ENCODE measurements at regions not wholly inside any gene's neighbourhood (a gene's known extent, or its start where the extent isn't known, plus 50 kb on each side); places are given as distances from the start of the nearest gene placed in this dataset.

DNA sequence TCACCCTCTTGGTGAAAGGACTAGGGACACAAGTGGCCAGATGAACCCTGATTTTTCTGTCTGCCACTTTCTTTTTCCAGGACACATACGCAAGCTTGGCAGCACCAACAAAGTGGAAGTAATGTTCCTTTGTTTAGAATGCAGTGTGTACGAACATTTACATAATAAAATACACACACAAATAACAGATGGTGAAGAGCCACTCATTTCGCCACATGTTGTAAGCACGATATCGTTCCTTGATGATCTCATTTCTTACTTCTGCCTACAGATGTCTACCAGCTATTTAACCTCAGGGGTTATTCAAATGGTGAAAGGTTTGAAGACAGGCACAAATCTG is 670.2 kb upstream of the CXADR start:
- no peak for DNase-seq

- DNase-seq = no peak
Measured at GRCh38 chr21:16847211-16847610, 665.6 kb upstream of the CXADR start.

DNA sequence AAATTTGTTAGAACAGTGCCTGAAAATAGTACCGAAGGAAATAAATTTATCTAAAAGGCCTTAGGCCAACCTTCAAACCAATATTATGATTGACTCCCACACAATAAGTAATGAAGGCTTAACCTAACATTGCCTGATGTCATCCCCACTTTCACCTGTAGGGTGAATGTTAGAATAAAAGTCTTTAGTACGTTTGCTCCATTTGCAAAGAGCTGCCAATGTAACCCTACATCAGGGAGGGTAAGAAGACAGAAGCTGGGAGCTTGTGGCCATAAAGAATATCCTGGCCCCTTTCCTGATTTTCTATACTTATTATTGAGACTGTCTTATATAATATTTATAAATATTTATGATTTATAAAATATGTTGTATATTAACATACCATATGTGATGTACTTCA is 661.8 kb upstream of the CXADR start:
- no peak for DNase-seq

- no peak for DNase-seq
Measured at GRCh38 chr21:16855164-16855667, 657.6 kb upstream of the CXADR start.

DNA sequence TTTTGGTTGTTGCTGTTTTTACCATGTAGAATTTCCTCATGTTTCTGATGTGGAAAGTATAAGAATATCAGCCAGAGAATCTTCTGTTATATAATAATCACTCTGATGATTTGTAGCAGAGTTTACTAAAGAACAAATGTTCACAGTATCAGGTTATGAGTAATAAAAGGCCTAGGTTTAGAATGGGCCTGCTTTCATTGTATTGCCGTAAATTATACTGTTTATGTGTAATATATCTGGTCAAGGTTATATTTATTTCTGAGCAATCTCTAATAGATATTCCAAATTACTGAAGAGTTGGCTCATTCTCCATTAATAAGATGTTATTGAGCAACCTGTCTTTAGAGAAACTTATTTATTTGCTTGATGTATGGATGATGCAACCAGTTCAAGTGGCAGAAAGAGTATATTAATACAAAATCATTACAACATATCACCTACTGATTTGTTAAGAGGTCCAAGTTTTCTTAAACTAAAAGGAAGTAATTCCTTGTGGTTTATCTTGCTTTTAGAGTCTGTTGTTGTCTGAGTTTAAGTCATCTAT is 649.4 kb upstream of the CXADR start:
- no peak for DNase-seq

- DNase-seq = no peak
Measured at GRCh38 chr21:16863908-16864307, 648.9 kb upstream of the CXADR start.

DNA sequence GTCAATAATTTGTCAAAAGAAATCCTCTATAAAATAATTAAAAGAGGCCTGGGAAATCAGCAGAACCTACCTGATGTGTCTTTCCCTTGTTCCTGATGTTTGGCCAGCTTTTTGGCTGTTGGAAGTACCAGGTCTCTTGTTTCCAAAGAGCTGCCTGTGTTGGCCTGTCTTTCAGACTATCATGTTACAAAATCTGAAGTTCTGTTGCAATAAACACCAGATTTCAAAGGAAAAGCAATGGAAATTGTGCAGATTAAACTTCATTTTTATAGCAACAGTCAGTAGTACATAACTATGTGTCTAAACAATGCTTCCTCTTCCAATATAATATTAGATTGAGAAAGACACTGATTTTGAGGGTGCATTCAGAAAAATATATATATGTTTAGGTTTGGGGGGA is 647.2 kb upstream of the CXADR start:
- no peak for DNase-seq

DNA sequence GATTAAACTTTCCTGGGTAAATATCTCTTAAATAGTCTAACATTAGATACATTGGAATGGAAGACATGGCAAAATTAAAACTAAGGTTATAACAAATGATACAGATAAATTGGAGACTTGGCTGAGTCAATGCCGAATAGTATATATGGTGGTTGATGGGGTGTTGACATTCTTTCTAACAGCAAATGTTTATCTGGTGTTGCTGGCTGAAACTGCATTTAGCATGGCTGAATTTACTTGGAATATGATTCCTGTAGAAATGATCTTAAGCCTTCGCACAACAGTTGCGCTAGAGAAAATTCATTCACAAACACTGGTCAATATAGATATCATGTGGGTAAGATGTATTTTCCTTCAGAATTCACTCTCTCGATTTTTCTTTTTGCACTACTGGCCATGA is 646.0 kb upstream of the CXADR start:
- DNase-seq = no peak

DNA sequence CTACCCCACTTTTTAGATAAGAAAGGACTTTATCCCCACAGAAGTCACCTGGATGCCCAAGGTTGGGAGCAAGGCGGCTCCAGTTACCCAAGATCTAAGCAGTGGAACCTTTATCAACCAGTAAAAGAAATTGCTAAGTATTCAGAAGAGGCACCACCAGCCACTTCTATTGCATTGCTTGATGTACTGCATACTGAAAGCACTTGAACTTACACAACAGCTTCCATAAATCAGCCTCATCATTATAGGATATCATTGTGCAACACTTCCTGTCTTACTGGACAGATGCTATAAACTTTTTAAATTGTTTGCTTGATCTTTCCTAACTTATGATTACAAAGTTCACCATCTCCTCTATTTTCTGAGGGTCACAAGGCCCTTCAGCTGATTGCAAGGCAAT is 642.7 kb upstream of the CXADR start:
- no peak for DNase-seq

- no peak for DNase-seq
Measured at GRCh38 chr21:16872616-16873015, 640.2 kb upstream of the CXADR start.

DNA sequence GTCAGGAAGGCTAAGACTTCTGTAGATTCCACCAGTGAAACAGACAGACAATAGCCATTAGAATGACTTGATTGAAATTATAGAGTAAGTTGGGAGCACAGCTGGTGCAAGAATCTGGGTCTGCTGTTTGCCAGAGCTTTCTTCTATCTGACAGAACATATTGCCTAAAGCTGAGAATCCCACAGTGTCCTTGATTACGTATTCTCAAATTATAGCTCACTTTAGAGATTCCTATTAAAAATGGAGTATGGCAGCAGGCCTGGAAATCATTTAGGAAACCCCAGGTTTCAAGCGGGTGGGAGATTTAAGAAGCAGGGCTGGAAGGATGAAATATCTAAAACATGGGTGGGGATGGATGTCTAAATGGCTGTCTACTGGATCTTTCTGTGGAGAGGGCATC is 639.7 kb upstream of the CXADR start:
- DNase-seq = no peak

GRCh38 chr21:16873596-16873995 is 639.2 kb upstream of the CXADR start:
- no peak for DNase-seq

GRCh38 chr21:16879479-16879878 is 633.4 kb upstream of the CXADR start:
- DNase-seq = no peak

DNA sequence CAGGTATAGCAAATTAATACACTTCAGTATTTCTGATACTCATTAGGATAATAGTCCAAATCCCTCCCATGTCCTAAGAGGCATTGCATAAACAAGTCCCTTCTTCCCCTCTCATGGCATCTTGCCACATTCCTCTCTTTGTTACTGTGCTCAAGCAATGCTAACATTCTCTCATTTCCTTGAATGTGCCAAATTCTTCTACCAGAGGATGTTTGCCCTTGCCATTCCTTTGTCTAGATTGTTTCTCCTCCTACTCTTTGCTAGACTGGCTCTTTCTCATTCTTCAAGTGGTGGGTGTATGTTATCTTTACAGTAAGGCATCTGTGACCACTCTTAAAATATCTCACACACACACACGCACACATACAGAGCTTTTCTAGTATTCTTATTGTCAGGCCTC is 621.0 kb upstream of the CXADR start:
- no peak for DNase-seq

DNA sequence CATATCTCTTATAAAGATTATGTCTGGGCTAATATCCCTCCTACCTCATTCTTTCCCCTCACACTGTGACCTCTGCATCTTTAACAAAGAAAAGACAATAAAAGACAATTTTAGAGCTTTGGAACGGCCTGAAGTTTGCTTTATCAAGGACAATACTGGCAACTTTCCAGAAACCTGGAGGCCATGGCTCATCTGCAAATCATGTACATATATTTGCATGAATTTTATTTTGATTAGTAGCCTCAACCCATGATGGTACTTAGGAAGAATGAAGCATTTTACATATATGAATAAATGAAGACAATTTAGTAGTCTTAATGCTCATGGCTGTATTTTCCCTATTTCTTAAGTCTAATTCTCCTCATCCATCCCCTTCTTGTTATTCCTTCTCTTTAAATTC is 612.2 kb upstream of the CXADR start:
- DNase-seq = no peak

GRCh38 chr21:16908077-16908476 is 604.8 kb upstream of the CXADR start:
- DNase-seq = no peak

GRCh38 chr21:16910435-16911165 is 602.2 kb upstream of the CXADR start:
- no peak for DNase-seq

DNA sequence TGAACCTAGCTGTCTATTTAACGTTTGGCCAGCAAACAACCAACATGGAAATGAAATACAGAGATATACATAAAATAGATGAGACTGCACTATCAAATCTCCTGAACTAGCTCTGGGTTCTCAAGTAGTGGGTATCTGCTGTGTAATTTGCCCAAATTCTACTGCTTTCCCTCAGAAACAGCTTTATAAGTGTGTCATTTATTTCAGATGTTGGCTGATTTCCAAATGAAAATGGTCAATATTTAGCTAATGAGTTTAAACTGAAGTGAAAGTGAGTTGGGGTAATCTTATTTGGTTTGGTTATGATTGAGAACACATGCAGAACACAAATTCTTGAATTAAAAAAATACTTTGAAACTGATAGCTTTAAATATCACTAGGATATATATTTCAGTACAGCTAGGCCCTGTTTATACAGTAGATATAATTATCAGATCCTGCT is 601.7 kb upstream of the CXADR start:
- no peak for DNase-seq

GRCh38 chr21:16912075-16912474 is 600.8 kb upstream of the CXADR start:
- no peak for DNase-seq

GRCh38 chr21:16913010-16913409 is 599.8 kb upstream of the CXADR start:
- no peak for DNase-seq

- DNase-seq = no peak
Measured at GRCh38 chr21:16928439-16928838, 584.4 kb upstream of the CXADR start.

- DNase-seq = no peak
Measured at GRCh38 chr21:16932314-16932713, 580.5 kb upstream of the CXADR start.

- no peak for DNase-seq
Measured at GRCh38 chr21:16942703-16943102, 570.1 kb upstream of the CXADR start.

DNA sequence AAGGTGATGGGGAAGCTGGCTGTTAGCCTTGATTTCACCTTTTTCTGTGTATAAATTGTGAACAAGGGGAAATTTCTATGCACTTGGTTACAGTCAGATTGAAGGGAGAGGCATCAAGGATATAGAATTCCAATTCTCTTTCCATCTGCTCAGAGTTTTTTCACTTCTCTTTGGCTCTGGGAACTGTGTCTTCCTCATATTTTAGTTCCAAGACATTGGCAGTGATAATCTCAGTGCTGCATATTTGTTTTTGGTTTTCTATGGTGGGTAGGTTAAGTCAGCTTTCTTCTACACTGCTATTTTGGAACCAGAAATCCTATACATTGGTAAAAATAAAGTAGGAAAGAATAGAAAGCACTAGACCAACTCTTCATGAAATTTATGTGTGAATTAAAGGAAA is 569.6 kb upstream of the CXADR start:
- no peak for DNase-seq

GRCh38 chr21:16945580-16945979 is 567.3 kb upstream of the CXADR start:
- DNase-seq = no peak
